Activated naive CD4-positive, alpha-beta T cell treated with anti-CD3 and anti-CD28 coated beads for 36 hours (primary cell): ENCODE measurements at regions not wholly inside any gene's neighbourhood (a gene's known extent, or its start where the extent isn't known, plus 50 kb on each side); places are given as distances from the start of the nearest gene placed in this dataset.
"Not testable (repeated sequence)": the region's sequence is repeated elsewhere in the genome, so short reads cannot be mapped to it uniquely, and the experiment has no call there.

Source experiments
- CTCF ChIA-PET: fragments of 350-600 bp; sonication (Branson Sonifier 250); formaldehyde crosslinking; loops from one replicate; lab custom pipeline; 2021; ENCODE audit warnings: antibody characterized with exemption; lab: Charles Lee
- DNase-seq: peaks from one replicate; pipeline ENCODE4 v3.0.0-alpha.2; 2020
- H3K27ac Mint-ChIP-seq: one replicate; pipeline ENCODE4 v1.8.0; 2021; ENCODE audit warnings: mild to moderate bottlenecking, mixed read lengths
- H3K27me3 Mint-ChIP-seq: one replicate; pipeline ENCODE4 v1.8.0; 2021; ENCODE audit warnings: low read depth, mixed read lengths
- H3K36me3 Mint-ChIP-seq: one replicate; pipeline ENCODE4 v1.8.0; 2021; ENCODE audit warnings: low read depth, mixed read lengths
- H3K4me1 Mint-ChIP-seq: one replicate; pipeline ENCODE4 v1.8.0; 2021; ENCODE audit warnings: low read depth, mixed read lengths
- H3K4me3 Mint-ChIP-seq: one replicate; pipeline ENCODE4 v1.8.0; 2021; ENCODE audit warnings: mild to moderate bottlenecking, moderate library complexity, mixed read lengths
- H3K9me3 Mint-ChIP-seq: one replicate; pipeline ENCODE4 v1.8.0; 2021; ENCODE audit warnings: mixed read lengths
- intact Hi-C: fragments of 100-400 bp; cut with micrococcal nuclease; formaldehyde crosslinking; loops from one replicate; pipeline ENCODE4 v1.15.1; 2023

DNA sequence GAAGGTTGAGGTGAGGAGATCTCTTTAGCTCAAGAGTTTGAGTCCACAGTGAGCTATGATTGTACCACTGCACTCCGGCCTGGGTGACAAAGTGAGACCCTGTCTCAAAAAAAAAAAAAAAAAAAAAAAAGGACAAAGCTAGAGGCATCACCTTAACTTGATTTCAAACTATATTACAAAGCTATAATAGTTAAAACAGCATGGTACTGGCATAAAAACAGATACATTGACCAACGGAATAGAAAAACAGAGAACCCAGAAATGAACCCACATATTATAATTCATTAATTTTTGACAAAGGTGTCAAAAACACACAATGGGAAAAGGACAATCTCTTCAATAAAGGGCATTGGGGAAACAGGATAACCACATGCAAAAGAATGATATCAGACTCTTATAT, 50.8 kb upstream of the MBOAT1 start:
- no peak for DNase-seq
- H3K36me3 Mint-ChIP-seq, result no peaks in the 10 kb centered on the region
- H3K4me1 Mint-ChIP-seq, result peaks cover 12% of the 10 kb centered on the region
- H3K27ac Mint-ChIP-seq, result no peak overlapping the region
- intact Hi-C loops, result no loop called here
- H3K9me3 Mint-ChIP-seq, result peaks cover 1% of the 10 kb centered on the region
- CTCF ChIA-PET, result interaction anchor here (0.7 kb wide), 1 partner anchor 1108 kb away, joined by 3 read pairs; no protein-coding TSS in a partner anchor
- H3K27me3 Mint-ChIP-seq, result peaks cover 4% of the 10 kb centered on the region
- H3K4me3 Mint-ChIP-seq, result no peak overlapping the region

DNA sequence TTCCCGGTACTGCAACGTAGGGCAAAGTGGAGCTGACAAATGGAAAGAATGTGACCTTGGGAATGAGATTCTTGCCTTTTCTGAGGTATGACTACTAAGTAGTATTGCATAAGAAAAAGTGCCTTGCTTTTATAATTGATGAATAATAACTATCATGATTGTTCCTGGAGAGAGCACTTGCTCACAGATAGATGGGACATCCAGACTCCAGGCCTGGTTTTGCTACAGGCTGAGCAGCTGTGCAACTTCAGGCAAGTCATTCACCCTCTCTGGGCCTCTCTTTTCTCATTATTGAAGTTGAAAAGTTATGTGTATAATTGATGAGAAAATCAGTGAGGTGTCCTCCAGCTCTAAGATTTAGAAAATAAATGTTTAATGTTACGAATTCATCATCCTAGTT, 53.6 kb upstream of the MBOAT1 start:
- H3K4me3 Mint-ChIP-seq, result no peak overlapping the region
- peaks cover 2% of the 10 kb centered on the region for H3K27me3 Mint-ChIP-seq
- no peak for DNase-seq
- CTCF ChIA-PET, result interaction anchor here (1.0 kb wide), 1 partner anchor 263 kb away, joined by 4 read pairs; no protein-coding TSS in a partner anchor
- H3K9me3 Mint-ChIP-seq, result peaks cover 1% of the 10 kb centered on the region
- H3K4me1 Mint-ChIP-seq, result peaks cover 12% of the 10 kb centered on the region
- H3K36me3 Mint-ChIP-seq, result no peaks in the 10 kb centered on the region
- no peak overlapping the region for H3K27ac Mint-ChIP-seq
- intact Hi-C loops, result loop anchor here (2.0 kb wide), 2 partner anchors 53 to 63 kb away; partner anchors contain the start of gene MBOAT1

DNA sequence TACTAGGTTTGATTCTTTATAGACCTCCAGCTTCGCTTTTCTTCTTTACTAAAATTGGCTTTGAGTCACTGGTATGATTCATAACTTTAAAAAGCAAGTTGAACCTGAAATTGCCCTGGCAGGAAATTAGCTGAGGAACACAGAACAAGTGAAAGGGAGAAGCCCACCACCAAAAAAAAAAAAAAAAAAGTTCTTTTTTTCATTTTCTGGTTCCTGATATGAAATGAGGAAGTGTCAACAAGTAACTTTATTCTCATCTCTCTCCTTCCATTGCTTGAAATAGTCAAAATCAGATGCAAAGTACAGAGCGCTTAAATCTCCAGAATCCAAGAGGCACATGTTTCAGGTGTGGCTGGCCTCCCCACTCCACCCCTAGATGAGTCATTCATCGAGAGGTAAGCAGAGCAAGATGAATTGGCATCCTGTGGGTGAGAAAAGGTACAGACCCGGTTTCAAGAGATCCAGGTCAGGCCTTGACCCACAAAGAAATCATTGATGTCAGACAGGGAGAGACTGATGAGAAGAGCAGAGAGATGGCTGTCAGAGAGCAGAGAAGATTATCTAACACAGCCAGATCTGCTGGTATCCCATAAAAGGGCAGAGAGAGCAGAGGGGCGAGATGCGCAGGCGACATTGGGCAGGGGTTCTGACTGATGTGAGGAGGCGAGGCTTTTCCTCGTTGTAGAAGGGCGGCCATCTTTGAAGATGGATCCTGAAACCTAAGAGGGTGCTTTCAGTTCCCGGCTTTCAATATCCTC, 54.8 kb upstream of the MBOAT1 start:
- intact Hi-C loops, result loop anchor here (2.0 kb wide), 2 partner anchors 54 to 64 kb away; partner anchors contain the start of gene MBOAT1
- peaks cover 12% of the 10 kb centered on the region for H3K4me1 Mint-ChIP-seq
- CTCF ChIA-PET, result no interaction called here
- no peaks in the 10 kb centered on the region for H3K36me3 Mint-ChIP-seq
- peaks cover 1% of the 10 kb centered on the region for H3K9me3 Mint-ChIP-seq
- no peaks in the 10 kb centered on the region for H3K27me3 Mint-ChIP-seq
- peak; percentile 30 for DNase-seq
- no peak overlapping the region for H3K4me3 Mint-ChIP-seq
- H3K27ac Mint-ChIP-seq, result no peak overlapping the region

DNA sequence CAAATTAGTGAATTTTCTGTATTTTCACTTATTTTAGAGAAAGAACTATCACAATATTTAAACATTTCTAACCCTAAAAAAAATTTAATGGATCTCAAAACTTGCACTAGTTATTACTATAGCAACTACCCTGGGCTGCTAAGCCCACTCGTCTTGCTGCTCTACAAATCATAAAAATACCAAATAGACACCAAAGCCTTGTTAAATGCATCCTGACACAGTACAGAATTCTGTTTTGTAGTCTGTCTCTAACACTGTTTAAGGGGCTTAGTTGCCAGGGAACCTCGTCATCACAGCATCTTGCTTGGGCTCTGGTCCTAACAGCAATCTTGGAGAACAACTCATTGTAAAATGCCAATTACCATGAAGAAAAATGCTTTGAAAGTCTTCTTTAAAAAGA, 56.9 kb upstream of the MBOAT1 start:
- H3K27me3 Mint-ChIP-seq, result no peaks in the 10 kb centered on the region
- H3K9me3 Mint-ChIP-seq, result no peaks in the 10 kb centered on the region
- peaks cover 12% of the 10 kb centered on the region for H3K4me1 Mint-ChIP-seq
- H3K36me3 Mint-ChIP-seq, result no peaks in the 10 kb centered on the region
- H3K4me3 Mint-ChIP-seq, result no peak overlapping the region
- intact Hi-C loops, result no loop called here
- no peak for DNase-seq
- no peak overlapping the region for H3K27ac Mint-ChIP-seq
- CTCF ChIA-PET, result interaction anchor here (0.6 kb wide), 1 partner anchor 259 kb away, joined by 3 read pairs; no protein-coding TSS in a partner anchor

DNA sequence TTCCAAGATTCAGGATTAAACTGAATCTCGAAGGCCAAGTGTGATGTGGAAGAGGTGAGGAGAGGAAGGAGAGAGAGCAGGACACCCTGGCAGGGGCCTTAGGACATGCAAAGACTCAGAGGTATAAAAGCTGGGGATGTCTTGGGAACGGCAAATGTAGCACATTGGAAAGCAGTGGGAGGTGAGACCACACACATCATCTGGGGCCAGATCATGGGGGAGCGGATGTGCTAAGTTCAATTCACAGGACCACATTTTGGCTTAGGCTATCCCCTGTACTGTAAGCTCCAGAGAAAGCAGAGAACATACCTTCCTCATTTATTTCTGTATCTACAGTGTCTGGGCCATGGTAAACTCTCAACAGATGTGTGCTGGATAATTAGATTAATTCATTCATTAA, 59.5 kb upstream of the MBOAT1 start:
- H3K4me3 Mint-ChIP-seq, result no peak overlapping the region
- CTCF ChIA-PET, result interaction anchor here (0.9 to 1.4 kb wide), 3 partner anchors 18 to 133 kb away, joined by 3 to 4 read pairs (median 3); no protein-coding TSS in a partner anchor
- H3K27me3 Mint-ChIP-seq, result no peaks in the 10 kb centered on the region
- no peak for DNase-seq
- peaks cover 8% of the 10 kb centered on the region for H3K4me1 Mint-ChIP-seq
- no peak overlapping the region for H3K27ac Mint-ChIP-seq
- no peaks in the 10 kb centered on the region for H3K36me3 Mint-ChIP-seq
- H3K9me3 Mint-ChIP-seq, result no peaks in the 10 kb centered on the region
- intact Hi-C loops, result loop anchor here (1.0 kb wide), 1 partner anchor 180 kb away; no protein-coding TSS in a partner anchor

DNA sequence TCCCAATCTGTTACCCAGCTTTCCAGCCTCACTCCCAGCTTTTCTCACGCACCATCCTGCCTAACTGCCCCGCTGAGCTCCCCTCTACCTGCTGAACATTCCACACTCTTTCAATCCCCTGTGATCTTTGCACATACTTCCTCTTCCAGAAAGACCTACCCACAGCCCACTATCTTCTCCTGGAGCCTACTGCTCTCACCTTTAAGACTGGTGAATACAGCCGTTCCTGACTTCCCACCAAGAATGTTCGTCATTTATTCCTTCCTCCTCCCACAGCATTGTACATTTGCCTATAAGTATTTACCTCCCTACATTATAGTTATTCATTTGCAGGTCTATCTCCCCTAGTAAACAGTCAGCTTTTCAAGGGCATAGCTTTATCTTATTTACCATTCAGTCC, 61.9 kb upstream of the MBOAT1 start:
- Mint-ChIP-seq H3K9me3 (no peaks in the 10 kb centered on the region), H3K27ac (no peak overlapping the region), H3K4me3 (no peak overlapping the region), H3K4me1 (no peaks in the 10 kb centered on the region), H3K27me3 (peaks cover 11% of the 10 kb centered on the region), H3K36me3 (no peaks in the 10 kb centered on the region)
- DNase-seq, result no peak
- CTCF ChIA-PET, result interaction anchor here (0.7 to 2.2 kb wide), 2 partner anchors 63 to 254 kb away, joined by 3 to 6 read pairs; no protein-coding TSS in a partner anchor
- intact Hi-C loops, result no loop called here

DNA sequence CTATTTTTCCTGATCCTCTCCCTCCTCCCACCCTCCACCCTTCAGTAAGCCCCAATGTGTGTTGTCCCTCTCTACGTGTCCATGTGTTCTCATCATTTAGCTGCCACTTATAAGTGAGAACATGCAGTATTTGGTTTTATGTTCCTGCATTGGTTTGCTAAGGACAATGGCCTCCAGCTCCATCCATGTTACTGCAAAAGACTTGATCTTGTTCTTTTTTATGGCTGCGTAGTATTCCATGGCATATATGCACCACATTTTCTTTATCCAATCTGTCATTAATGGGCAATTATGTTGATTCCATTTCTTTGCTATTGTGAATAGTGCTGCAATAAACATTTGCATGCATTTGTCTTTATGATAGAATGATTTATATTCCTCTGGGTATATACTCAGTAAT, 63.6 kb upstream of the MBOAT1 start:
- intact Hi-C loops, H3K9me3 Mint-ChIP-seq, H3K27ac Mint-ChIP-seq, H3K4me3 Mint-ChIP-seq, H3K4me1 Mint-ChIP-seq, CTCF ChIA-PET, H3K36me3 Mint-ChIP-seq, DNase-seq: not testable (repeated sequence)
- peaks cover 18% of the 10 kb centered on the region for H3K27me3 Mint-ChIP-seq

DNA sequence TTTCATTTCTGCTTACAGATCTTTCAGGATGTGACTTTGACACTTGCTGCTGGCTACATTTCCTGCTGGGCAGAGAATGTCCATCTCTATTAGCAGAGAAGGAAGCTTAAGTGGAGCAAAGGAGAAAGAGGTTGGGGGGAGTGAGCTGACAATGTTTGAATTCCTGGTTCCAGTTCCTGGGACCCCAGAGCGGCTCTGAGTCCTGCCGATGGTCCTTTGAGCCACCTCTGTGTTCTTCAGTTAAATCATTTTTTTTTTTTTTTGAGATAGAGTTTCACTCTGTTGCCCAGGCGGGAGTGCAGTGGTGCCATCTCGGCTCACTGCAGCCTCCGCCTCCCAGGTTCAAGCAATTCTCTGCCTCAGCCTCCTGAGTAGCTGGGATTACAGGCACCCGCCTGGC, 65.5 kb upstream of the MBOAT1 start:
- not testable (repeated sequence) for DNase-seq

DNA sequence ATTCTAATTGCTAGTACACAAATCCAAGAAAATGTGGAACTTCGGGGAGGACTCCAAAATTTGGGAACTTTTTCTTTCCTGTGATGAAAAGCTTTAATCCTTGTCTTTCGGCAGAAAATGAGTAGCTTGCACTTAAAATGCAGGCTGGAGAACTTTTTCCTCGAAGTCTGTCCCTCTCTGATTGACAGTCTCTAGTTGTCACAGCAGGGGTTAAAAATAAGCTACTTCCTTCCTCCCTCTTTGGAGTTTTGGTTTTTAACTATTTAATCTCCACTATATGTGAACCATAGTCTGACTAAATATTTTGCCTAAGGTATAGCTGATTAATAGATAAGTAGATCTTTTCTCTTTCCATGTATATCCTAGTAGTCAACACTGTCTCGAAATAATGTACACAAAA, 66.8 kb upstream of the MBOAT1 start:
- Mint-ChIP-seq H3K27ac (no peak overlapping the region), H3K36me3 (peaks cover 2% of the 10 kb centered on the region), H3K4me1 (peaks cover 4% of the 10 kb centered on the region), H3K27me3 (peaks cover 22% of the 10 kb centered on the region), H3K9me3 (peaks cover 5% of the 10 kb centered on the region), H3K4me3 (no peak overlapping the region)
- no peak for DNase-seq
- intact Hi-C loops, result no loop called here
- CTCF ChIA-PET, result interaction anchor here (0.8 to 1.6 kb wide), 5 partner anchors 11 to 249 kb away, joined by 3 to 4 read pairs (median 3); no protein-coding TSS in a partner anchor

More for the DNA sequence above, 65.5 kb upstream of the MBOAT1 start:
- H3K27ac Mint-ChIP-seq, H3K4me1 Mint-ChIP-seq, H3K9me3 Mint-ChIP-seq, H3K36me3 Mint-ChIP-seq, H3K4me3 Mint-ChIP-seq, intact Hi-C loops: not testable (repeated sequence)
- CTCF ChIA-PET, result interaction anchor here (0.7 kb wide), 1 partner anchor 180 kb away, joined by 4 read pairs; no protein-coding TSS in a partner anchor
- H3K27me3 Mint-ChIP-seq, result peaks cover 19% of the 10 kb centered on the region

DNA sequence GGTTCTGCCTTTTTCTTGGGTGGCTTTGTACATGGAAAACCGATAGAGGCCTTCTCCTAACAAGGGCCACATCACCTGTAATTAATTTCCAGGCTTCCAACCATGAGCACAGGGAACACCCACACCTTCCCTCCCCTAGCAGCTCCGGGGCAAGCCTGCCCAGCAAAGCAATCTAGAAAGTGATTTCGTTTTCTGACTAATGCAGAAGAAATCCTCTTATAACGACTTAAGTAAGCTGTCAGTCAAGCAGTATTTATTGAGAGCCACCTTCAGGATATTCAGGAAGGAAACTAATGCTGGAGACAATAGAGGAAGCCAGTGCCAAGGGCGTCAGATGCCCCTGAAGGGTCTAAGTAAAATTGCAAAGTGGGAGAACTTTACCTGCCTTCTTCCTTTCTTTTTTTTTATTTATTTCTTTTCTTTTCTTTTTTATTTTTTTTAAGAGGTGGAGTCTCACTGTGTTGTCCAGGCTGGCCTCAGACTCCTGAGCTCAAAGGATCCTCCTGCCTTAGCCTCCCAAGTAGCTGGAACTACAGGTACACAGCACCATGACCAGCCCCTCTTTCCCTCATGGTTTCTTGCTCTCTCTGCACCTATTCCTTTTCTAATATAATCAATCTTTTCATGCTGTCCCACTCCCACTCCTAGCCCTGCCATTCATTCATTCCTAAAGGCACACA, 67.5 kb upstream of the MBOAT1 start:
- Mint-ChIP-seq H3K27ac (no peak overlapping the region), H3K4me1 (peaks cover 4% of the 10 kb centered on the region), H3K27me3 (peaks cover 22% of the 10 kb centered on the region), H3K4me3 (no peak overlapping the region), H3K9me3 (peaks cover 5% of the 10 kb centered on the region), H3K36me3 (peaks cover 2% of the 10 kb centered on the region)
- CTCF ChIA-PET, result interaction anchor here (0.7 to 1.6 kb wide), 4 partner anchors 11 to 249 kb away, joined by 3 to 4 read pairs (median 3); no protein-coding TSS in a partner anchor
- intact Hi-C loops, result no loop called here
- DNase-seq, result no peak

DNA sequence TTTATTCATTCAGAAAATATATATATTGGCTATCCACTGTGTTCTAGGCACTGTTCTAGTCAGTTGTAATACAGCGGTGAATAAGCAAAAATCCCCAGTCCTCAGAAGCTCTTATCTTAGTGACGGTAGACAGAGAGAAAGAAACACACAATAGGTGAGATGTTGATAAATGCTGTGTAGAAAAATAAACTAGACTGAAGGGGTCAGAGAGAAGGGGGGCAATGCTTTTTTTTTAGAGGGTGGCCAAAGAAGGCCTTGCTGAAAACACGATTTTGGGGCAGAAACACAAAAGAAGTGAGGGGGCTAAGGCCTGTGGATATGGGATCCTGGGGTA, 68.0 kb upstream of the MBOAT1 start:
- DNase-seq, result no peak
- intact Hi-C loops, result no loop called here
- Mint-ChIP-seq H3K36me3 (peaks cover 2% of the 10 kb centered on the region), H3K4me3 (no peak overlapping the region), H3K9me3 (peaks cover 5% of the 10 kb centered on the region), H3K27ac (no peak overlapping the region), H3K4me1 (peaks cover 4% of the 10 kb centered on the region), H3K27me3 (peaks cover 22% of the 10 kb centered on the region)
- CTCF ChIA-PET, result interaction anchor here (0.7 kb wide), 1 partner anchor 46 kb away, joined by 3 read pairs; no protein-coding TSS in a partner anchor

DNA sequence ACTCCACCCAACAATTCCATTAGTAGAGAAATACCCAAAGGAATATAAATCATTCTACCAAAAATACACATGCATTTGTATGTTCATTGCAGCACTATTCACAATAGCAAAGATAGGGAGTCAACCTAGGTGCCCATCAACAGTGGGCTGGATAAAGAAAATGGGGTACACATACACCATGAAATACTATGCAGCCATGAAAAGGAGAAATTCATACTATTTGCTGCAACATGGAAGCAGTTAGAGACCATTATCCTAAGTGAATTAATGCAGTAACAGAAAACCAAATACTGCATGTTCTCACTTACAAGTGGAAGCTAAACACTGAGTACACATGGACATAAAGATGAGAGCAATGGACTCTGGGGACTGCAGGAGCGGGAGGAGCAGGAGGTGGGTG, 72.4 kb upstream of the MBOAT1 start:
- CTCF ChIA-PET, result interaction anchor here (1.0 to 1.2 kb wide), 2 partner anchors 192 to 244 kb away, joined by 3 read pairs; no protein-coding TSS in a partner anchor
- H3K36me3 Mint-ChIP-seq, result peaks cover 2% of the 10 kb centered on the region
- intact Hi-C loops, result no loop called here
- no peak overlapping the region for H3K27ac Mint-ChIP-seq
- H3K4me3 Mint-ChIP-seq, result no peak overlapping the region
- peaks cover 4% of the 10 kb centered on the region for H3K4me1 Mint-ChIP-seq
- peaks cover 11% of the 10 kb centered on the region for H3K27me3 Mint-ChIP-seq
- no peak for DNase-seq
- H3K9me3 Mint-ChIP-seq, result peaks cover 5% of the 10 kb centered on the region
